ENCODE measurements at regions not wholly inside any gene's neighbourhood (a gene's known extent, or its start where the extent isn't known, plus 50 kb on each side); places are given as distances from the start of the nearest gene placed in this dataset.

DNA sequence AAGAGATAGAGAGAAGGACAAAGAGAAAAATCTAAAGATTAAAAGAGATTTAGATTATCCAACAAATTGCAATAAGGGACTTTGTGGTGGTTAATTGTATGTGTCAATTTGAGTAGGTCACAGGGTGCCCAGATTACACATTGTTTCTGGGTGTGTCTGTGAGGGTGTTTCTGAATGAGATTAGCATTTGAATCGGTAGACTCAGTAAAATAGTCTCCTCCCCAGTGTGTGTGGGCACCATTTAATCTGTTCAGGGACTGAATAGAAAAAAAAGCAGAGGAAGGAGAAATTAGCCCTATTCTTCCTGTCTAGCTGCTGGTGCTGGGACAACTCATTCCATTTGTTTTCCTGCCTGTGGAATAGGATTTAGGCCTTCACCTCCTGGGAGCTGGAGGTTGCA is 339.8 kb upstream of the EPHA4 start:
- TF ChIP-seq POLR2A (IDR thresholded peaks at IDR 0.05; ENCODE audit: low read depth, low read length) (no peak), RFX5 (IDR thresholded peaks at IDR 0.05; ENCODE audit: low read depth, low read length) (no peak), MAZ (IDR thresholded peaks at IDR 0.05; ENCODE audit: borderline replicate concordance, low read depth, low read length) (no peak), FOS (IDR thresholded peaks at IDR 0.05; ENCODE audit: low read depth, low read length) (no peak), RAD21 (IDR thresholded peaks at IDR 0.05; ENCODE audit: low read length) (no peak), BHLHE40 (IDR thresholded peaks at IDR 0.05; ENCODE audit: low read depth, low read length) (no peak), CHD1 (IDR thresholded peaks at IDR 0.05; ENCODE audit: low read depth, low read length) (no peak), USF2 (IDR thresholded peaks at IDR 0.05; ENCODE audit: low read depth, low read length) (no peak)
- TF ChIP-seq, protein P1, sequence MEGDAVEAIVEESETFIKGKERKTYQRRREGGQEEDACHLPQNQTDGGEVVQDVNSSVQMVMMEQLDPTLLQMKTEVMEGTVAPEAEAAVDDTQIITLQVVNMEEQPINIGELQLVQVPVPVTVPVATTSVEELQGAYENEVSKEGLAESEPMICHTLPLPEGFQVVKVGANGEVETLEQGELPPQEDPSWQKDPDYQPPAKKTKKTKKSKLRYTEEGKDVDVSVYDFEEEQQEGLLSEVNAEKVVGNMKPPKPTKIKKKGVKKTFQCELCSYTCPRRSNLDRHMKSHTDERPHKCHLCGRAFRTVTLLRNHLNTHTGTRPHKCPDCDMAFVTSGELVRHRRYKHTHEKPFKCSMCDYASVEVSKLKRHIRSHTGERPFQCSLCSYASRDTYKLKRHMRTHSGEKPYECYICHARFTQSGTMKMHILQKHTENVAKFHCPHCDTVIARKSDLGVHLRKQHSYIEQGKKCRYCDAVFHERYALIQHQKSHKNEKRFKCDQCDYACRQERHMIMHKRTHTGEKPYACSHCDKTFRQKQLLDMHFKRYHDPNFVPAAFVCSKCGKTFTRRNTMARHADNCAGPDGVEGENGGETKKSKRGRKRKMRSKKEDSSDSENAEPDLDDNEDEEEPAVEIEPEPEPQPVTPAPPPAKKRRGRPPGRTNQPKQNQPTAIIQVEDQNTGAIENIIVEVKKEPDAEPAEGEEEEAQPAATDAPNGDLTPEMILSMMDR (conservative IDR thresholded peaks at IDR 0.05; ENCODE audit: low read depth, low read length): no peak
- TF ChIP-seq, protein P2, sequence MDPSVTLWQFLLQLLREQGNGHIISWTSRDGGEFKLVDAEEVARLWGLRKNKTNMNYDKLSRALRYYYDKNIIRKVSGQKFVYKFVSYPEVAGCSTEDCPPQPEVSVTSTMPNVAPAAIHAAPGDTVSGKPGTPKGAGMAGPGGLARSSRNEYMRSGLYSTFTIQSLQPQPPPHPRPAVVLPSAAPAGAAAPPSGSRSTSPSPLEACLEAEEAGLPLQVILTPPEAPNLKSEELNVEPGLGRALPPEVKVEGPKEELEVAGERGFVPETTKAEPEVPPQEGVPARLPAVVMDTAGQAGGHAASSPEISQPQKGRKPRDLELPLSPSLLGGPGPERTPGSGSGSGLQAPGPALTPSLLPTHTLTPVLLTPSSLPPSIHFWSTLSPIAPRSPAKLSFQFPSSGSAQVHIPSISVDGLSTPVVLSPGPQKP (IDR thresholded peaks at IDR 0.05; ENCODE audit: borderline replicate concordance, low read depth, low read length): no peak
